Fibroblast of the aortic adventitia (primary cell): ENCODE measurements at regions not wholly inside any gene's neighbourhood (a gene's known extent, or its start where the extent isn't known, plus 50 kb on each side); places are given as distances from the start of the nearest gene placed in this dataset.

Experiments
- DNase-seq: peaks from one replicate; pipeline ENCODE4 v3.0.0-alpha.2; 2010; ENCODE audit warnings: low read depth
- H3K4me3 ChIP-seq: 2 replicates; pipeline ENCODE4 v1.5.1; 2011; ENCODE audit warnings: low read depth, mild to moderate bottlenecking, control low read depth, low read length, moderate library complexity
- CTCF ChIP-seq: IDR thresholded peaks from 2 replicates; pipeline ENCODE4 v1.5.1; 2011; ENCODE audit warnings: mild to moderate bottlenecking, low read length, control low read depth, inconsistent platforms; ENCODE audit not compliant: insufficient read depth

- no peak for TF ChIP-seq CTCF
- no peak overlapping the region for H3K4me3 ChIP-seq
- peak; percentile 9 for DNase-seq
These were observed 50.3 kb upstream of the DPH6 start for GRCh38 chr15:35596285-35596684.

- no peak for TF ChIP-seq CTCF
- H3K4me3 ChIP-seq = no peak overlapping the region
- DNase-seq = no peak
These were observed 56.9 kb upstream of the DPH6 start for GRCh38 chr15:35602836-35603235.

DNA sequence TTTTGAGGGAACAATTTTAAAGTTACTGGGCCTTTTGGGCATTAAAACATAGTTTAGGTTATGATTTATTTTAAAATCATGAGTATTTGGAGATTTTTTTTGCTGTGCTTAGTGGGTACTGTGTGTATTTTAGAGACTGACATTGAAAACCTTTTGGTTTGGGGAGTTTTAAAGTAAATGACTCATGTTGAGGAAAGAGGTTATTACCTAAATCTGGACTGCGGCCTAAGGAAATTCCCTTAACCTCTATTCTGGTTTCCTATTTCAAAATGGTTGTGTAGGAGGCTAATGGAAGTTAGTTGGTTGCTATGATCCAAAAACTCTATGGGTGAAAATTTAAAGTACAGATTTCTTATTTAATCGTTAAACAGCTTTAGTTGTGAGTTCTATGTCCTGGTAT lies 57.3 kb upstream of the DPH6 start:
- no peak for TF ChIP-seq CTCF
- H3K4me3 ChIP-seq = no peak overlapping the region
- peak; percentile 69 for DNase-seq

DNA sequence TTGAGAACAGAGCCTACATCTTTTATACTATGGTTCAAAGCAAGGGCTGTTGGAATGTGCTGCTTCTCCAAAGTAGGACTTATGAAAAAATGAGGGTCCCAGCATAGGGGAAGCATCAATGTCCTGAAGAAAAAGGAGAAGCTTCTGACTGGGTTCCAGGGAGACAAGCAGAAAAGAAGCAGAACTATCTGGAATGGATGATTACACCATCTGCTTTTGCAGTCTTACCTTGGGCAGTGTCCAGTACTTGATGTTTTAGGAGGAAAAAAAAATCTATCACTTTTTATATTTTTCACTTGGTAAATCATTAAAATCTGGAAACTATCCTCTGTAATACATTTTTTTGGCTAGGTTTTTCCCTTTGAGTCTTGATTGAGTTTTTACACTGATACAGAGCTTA lies 57.9 kb upstream of the DPH6 start:
- peak; percentile 22 for DNase-seq
- no peak overlapping the region for H3K4me3 ChIP-seq
- TF ChIP-seq CTCF = no peak

DNA sequence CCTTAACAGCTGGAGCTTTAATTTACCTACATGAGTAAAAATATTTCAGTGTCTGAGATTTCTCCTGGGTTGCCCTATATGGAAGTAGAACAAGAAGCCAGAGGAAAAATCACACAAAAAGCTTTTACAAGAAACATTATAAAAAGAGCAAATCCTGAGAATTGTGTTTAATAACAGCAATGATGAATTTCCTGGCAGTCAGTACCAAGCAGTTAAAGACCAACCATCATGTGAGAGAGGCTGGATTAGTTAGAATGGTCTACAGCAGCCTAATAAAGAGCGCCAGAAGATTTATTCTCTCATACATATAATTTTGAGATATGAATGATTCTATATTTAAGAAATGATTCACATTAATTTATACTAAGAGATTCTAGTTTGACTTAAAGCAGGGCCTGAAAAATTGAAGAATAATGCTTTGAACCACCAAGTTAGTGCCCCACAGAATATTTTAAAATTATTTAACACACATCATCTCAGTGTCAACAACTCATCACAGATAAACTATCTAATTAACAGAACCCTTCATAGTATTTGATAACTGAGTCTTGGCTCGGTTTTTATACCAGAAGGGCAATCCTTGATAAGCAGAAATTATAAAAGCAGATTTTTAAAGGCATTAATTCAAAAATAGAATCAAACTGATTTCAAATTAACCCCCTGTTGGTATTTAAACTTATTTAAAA lies 59.9 kb upstream of the DPH6 start:
- no peak for DNase-seq
- no peak overlapping the region for H3K4me3 ChIP-seq
- no peak for TF ChIP-seq CTCF

- H3K4me3 ChIP-seq = no peak overlapping the region
- no peak for DNase-seq
- no peak for TF ChIP-seq CTCF
These were observed 60.5 kb upstream of the DPH6 start for GRCh38 chr15:35606450-35606779.
